OCI-LY3 (cell line): ENCODE measurements at regions not wholly inside any gene's neighbourhood (a gene's known extent, or its start where the extent isn't known, plus 50 kb on each side); places are given as distances from the start of the nearest gene placed in this dataset.

Experiments
- EZH2phosphoT487 ChIP-seq: fragments of 200-600 bp; shearing (Covaris generic); IDR thresholded peaks from 2 replicates; pipeline ENCODE4 v1.6.1; 2018; ENCODE audit warnings: antibody characterized with exemption, mixed run types, low read depth
- TF ChIP-seq, protein P1 (sequence below): fragments of 200-600, 300-600 bp; sonication (generic); IDR thresholded peaks from 2 replicates; pipeline ENCODE4 v1.5.1; 2014; ENCODE audit warnings: antibody characterized with exemption, low read length, low read depth

DNA sequence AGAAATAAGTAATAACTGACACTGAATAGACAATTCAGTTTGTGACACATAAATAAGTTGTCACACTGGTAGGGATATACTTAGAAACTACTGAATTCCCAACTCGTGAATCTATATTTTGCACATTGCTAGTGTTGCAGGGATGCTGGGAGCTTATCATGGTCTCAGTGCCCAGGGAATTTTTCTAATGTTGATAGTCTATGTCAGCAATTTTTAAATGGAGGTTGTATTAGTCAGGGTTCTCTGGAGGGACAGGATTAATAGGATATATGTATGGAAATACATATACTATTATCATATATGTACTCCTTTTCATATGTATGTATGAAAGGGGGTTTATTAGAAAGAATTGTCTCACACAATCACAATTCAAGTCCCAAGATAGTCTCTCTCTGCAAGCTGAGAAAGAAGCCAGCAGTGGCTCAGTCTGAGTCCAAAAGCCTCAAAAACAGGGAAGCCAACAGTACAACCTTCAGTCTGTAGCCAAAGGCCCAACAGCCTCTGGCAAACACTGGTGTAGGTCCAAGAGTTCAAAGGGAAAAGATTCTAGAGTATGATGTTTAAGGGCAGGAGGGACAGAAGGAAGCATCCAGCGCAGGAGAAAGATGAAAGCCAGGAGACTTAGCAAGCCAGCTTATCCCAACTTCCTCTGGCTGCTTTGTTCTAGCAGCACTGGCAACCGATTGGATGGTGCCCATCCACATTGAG, 980.9 kb upstream of the GJE1 start:
- TF ChIP-seq, protein P1, sequence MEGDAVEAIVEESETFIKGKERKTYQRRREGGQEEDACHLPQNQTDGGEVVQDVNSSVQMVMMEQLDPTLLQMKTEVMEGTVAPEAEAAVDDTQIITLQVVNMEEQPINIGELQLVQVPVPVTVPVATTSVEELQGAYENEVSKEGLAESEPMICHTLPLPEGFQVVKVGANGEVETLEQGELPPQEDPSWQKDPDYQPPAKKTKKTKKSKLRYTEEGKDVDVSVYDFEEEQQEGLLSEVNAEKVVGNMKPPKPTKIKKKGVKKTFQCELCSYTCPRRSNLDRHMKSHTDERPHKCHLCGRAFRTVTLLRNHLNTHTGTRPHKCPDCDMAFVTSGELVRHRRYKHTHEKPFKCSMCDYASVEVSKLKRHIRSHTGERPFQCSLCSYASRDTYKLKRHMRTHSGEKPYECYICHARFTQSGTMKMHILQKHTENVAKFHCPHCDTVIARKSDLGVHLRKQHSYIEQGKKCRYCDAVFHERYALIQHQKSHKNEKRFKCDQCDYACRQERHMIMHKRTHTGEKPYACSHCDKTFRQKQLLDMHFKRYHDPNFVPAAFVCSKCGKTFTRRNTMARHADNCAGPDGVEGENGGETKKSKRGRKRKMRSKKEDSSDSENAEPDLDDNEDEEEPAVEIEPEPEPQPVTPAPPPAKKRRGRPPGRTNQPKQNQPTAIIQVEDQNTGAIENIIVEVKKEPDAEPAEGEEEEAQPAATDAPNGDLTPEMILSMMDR, result no peak
- no peak for TF ChIP-seq EZH2phosphoT487
